ENCODE measurements at regions not wholly inside any gene's neighbourhood (a gene's known extent, or its start where the extent isn't known, plus 50 kb on each side); places are given as distances from the start of the nearest gene placed in this dataset.

GRCh38 chr10:63753808-63754207 lies 232.6 kb downstream of the REEP3 start:
- TF ChIP-seq YY1 (IDR thresholded peaks at IDR 0.05; ENCODE audit: insufficient read depth, insufficient read length) (no peak), ZNF274 (IDR thresholded peaks at IDR 0.05; ENCODE audit: low read depth, low read length) (no peak)

Data from NT2/D1 (cell line).